Adrenal gland (tissue), 5 donors: ENCODE measurements at regions not wholly inside any gene's neighbourhood (a gene's known extent, or its start where the extent isn't known, plus 50 kb on each side); places are given as distances from the start of the nearest gene placed in this dataset.

Experiments used
- CTCF ChIP-seq, 6 experiments: fragments of 450-650 bp in 4 of 6; fragments of 200-600 bp in 2 of 6; sonication (generic) in 1 of 6; IDR thresholded peaks; 1 replicate in 5 of 6; 2 replicates in 1 of 6; pipeline versions ENCODE4 v1.5.1 to v1.8.0; 2016 to 2021; ENCODE audit warnings: antibody characterized with exemption in 6 of 6, mild to moderate bottlenecking in 2 of 6, moderate library complexity in 1 of 6
- POLR2A ChIP-seq, 2 donors: fragments of 450-650 bp; IDR thresholded peaks; one replicate each; pipeline ENCODE4 v1.6.1; 2017; ENCODE audit warnings: antibody characterized with exemption in 2 of 2, mild to moderate bottlenecking in 2 of 2, moderate library complexity in 1 of 2
- donor health status: DM: no; HTN: no; CAD: no.

- TF ChIP-seq CTCF (IDR thresholded peaks at IDR 0.05) (no peak), POLR2A (IDR thresholded peaks at IDR 0.05) (no peak)
These were observed 494.4 kb downstream of the TCERG1L start for GRCh38 chr10:130817046-130817624.
